Stomach (tissue), 4 donors: ENCODE measurements at regions not wholly inside any gene's neighbourhood (a gene's known extent, or its start where the extent isn't known, plus 50 kb on each side); places are given as distances from the start of the nearest gene placed in this dataset.

Source experiments
- EP300 ChIP-seq: sonication (generic); formaldehyde crosslinking; IDR thresholded peaks from one replicate; pipeline ENCODE4 v1.6.1; 2017; ENCODE audit warnings: antibody characterized with exemption
- POLR2A ChIP-seq, 4 donors: fragments of 450-650 bp; IDR thresholded peaks; one replicate each; pipeline ENCODE4 v1.6.1; 2016; ENCODE audit warnings: antibody characterized with exemption in 4 of 4, control low read depth in 2 of 4, mild to moderate bottlenecking in 1 of 4, moderate library complexity in 1 of 4
- POLR2AphosphoS5 ChIP-seq, 3 donors: sonication (generic); formaldehyde crosslinking; IDR thresholded peaks; one replicate each; pipeline ENCODE4 v1.6.1; 2016; ENCODE audit warnings: antibody characterized with exemption in 3 of 3
- TF ChIP-seq, protein P1 (sequence below), 7 experiments: fragments of 450-650 bp in 4 of 7; fragments of 200-600 bp in 3 of 7; sonication (generic) in 3 of 7; IDR thresholded peaks; one replicate each; pipeline ENCODE4 v1.5.1; 2016 to 2019; ENCODE audit warnings: antibody characterized with exemption in 7 of 7, control low read depth in 2 of 7, mild to moderate bottlenecking in 1 of 7

DNA sequence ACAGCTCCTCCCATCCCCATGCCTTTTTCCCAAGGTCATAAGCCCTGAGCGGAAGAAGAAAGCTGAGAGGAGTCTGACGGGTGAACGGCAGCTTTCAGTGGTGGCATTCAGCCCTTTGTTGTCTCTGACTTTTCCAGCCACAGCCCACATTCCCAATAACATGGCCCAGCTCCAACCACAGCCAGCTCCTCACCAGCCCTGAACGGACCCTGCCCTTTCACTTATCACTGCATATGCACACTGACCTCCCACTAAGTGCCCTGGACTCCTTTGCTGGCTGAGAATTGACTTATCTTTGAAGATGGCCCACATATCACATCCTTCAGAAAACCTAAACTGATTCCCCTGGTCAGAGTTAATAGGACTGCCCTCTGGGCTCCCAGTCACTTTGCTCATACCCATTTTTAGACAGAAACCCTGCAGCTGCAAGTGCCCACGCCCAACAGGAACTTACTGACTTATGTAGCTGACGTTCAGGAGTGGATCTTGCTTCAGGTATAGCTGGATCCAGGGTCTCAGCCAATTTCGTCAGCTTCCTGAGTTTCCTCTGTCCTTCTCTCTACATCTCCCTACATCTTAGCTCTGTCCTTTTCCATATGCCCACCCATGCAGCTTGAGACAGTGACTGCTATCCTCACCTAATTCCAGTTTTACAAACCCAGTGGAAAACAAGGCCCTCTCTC, 348.5 kb upstream of the PROK2 start:
- TF ChIP-seq, protein P1, sequence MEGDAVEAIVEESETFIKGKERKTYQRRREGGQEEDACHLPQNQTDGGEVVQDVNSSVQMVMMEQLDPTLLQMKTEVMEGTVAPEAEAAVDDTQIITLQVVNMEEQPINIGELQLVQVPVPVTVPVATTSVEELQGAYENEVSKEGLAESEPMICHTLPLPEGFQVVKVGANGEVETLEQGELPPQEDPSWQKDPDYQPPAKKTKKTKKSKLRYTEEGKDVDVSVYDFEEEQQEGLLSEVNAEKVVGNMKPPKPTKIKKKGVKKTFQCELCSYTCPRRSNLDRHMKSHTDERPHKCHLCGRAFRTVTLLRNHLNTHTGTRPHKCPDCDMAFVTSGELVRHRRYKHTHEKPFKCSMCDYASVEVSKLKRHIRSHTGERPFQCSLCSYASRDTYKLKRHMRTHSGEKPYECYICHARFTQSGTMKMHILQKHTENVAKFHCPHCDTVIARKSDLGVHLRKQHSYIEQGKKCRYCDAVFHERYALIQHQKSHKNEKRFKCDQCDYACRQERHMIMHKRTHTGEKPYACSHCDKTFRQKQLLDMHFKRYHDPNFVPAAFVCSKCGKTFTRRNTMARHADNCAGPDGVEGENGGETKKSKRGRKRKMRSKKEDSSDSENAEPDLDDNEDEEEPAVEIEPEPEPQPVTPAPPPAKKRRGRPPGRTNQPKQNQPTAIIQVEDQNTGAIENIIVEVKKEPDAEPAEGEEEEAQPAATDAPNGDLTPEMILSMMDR (IDR thresholded peaks at IDR 0.05) = no peak
- TF ChIP-seq POLR2A (IDR thresholded peaks at IDR 0.05) (no peak), POLR2AphosphoS5 (IDR thresholded peaks at IDR 0.05) (no peak), EP300 (no peak)
